GM18511 (cell line): ENCODE measurements at regions not wholly inside any gene's neighbourhood (a gene's known extent, or its start where the extent isn't known, plus 50 kb on each side); places are given as distances from the start of the nearest gene placed in this dataset.
"Not testable (repeated sequence)": the region's sequence is repeated elsewhere in the genome, so short reads cannot be mapped to it uniquely, and the experiment has no call there.

ENCODE experiments used
- ATAC-seq: cut with Tn5 transposase; IDR thresholded peaks from one replicate; pipeline ENCODE4 v1.9.1; 2021; ENCODE audit warnings: mild to moderate bottlenecking, moderate library complexity; ENCODE audit not compliant: unreplicated experiment

GRCh38 chr5:142408981-142409481, 84.2 kb upstream of the SPRY4 start:
- no peak for ATAC-seq

- no peak for ATAC-seq
These were observed 83.7 kb upstream of the SPRY4 start for GRCh38 chr5:142408536-142408935.

- no peak for ATAC-seq
These were observed 81.1 kb upstream of the SPRY4 start for GRCh38 chr5:142405814-142406395.

GRCh38 chr5:142405023-142405422, 80.2 kb upstream of the SPRY4 start:
- ATAC-seq = no peak

GRCh38 chr5:142404046-142404477, 79.2 kb upstream of the SPRY4 start:
- no peak for ATAC-seq

GRCh38 chr5:142403583-142403982, 78.8 kb upstream of the SPRY4 start:
- no peak for ATAC-seq

- no peak for ATAC-seq
These were observed 78.0 kb upstream of the SPRY4 start for GRCh38 chr5:142402752-142403318.

GRCh38 chr5:142400415-142400814, 75.6 kb upstream of the SPRY4 start:
- ATAC-seq = no peak

- ATAC-seq = no peak
These were observed 75.1 kb upstream of the SPRY4 start for GRCh38 chr5:142399891-142400290.

GRCh38 chr5:142398730-142399055, 73.9 kb upstream of the SPRY4 start:
- no peak for ATAC-seq

GRCh38 chr5:142398011-142398729, 73.3 kb upstream of the SPRY4 start:
- ATAC-seq = not testable (repeated sequence)

GRCh38 chr5:142397178-142397577, 72.4 kb upstream of the SPRY4 start:
- no peak for ATAC-seq

GRCh38 chr5:142396436-142397038, 71.7 kb upstream of the SPRY4 start:
- ATAC-seq = no peak

GRCh38 chr5:142395334-142395733, 70.5 kb upstream of the SPRY4 start:
- no peak for ATAC-seq

- ATAC-seq = no peak
These were observed 66.4 kb upstream of the SPRY4 start for GRCh38 chr5:142391058-142391845.

GRCh38 chr5:142390334-142390733, 65.5 kb upstream of the SPRY4 start:
- no peak for ATAC-seq

- ATAC-seq = no peak
These were observed 63.9 kb upstream of the SPRY4 start for GRCh38 chr5:142388696-142389095.

GRCh38 chr5:142387024-142387682, 62.3 kb upstream of the SPRY4 start:
- ATAC-seq = no peak

- no peak for ATAC-seq
These were observed 61.6 kb upstream of the SPRY4 start for GRCh38 chr5:142386137-142387023.

- ATAC-seq = no peak
These were observed 60.4 kb upstream of the SPRY4 start for GRCh38 chr5:142385194-142385593.
